Stimulated activated naive CD8-positive, alpha-beta T cell treated with anti-CD3 and anti-CD28 coated beads, Interleukin-15, Interleukin-2, amounts not matched to agents 100 ng/mL and 50 ng/mL, for 24 hours (primary cell): ENCODE measurements at regions not wholly inside any gene's neighbourhood (a gene's known extent, or its start where the extent isn't known, plus 50 kb on each side); places are given as distances from the start of the nearest gene placed in this dataset.

Experiments
- H3K27ac Mint-ChIP-seq: one replicate; pipeline ENCODE4 v1.8.0; 2021; ENCODE audit warnings: mild to moderate bottlenecking, mixed read lengths
- H3K27me3 Mint-ChIP-seq: one replicate; pipeline ENCODE4 v1.8.0; 2021; ENCODE audit warnings: mixed read lengths
- H3K36me3 Mint-ChIP-seq: one replicate; pipeline ENCODE4 v1.8.0; 2021; ENCODE audit warnings: low read depth, mixed read lengths
- H3K4me1 Mint-ChIP-seq: one replicate; pipeline ENCODE4 v1.8.0; 2021; ENCODE audit warnings: low read depth, mixed read lengths
- H3K4me3 Mint-ChIP-seq: one replicate; pipeline ENCODE4 v1.8.0; 2021; ENCODE audit warnings: mild to moderate bottlenecking, mixed read lengths
- H3K9me3 Mint-ChIP-seq: one replicate; pipeline ENCODE4 v1.8.0; 2021; ENCODE audit warnings: mixed read lengths

DNA sequence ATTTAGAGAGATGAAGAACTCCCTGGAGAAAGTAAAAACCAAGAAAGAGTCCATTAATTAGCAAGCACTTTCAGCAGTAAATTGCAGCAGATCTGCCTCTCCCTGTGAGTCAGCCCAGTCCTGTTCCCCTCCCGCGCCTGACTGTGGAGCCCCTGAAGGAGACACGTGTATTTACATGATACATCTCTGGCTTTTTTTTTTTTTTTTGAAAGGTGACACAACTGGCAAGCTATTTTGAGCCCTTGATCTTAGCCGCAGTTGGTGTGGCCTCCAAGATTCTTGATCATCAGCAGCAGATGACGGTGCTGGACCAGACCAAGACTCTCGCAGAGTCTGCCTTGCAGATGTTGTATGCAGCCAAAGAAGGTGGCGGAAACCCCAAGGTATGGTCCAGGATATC, 271.8 kb upstream of the TPM1 start:
- no peaks in the 10 kb centered on the region for H3K36me3 Mint-ChIP-seq
- no peak overlapping the region for H3K27ac Mint-ChIP-seq
- no peaks in the 10 kb centered on the region for H3K4me1 Mint-ChIP-seq
- no peaks in the 10 kb centered on the region for H3K9me3 Mint-ChIP-seq
- no peak overlapping the region for H3K4me3 Mint-ChIP-seq
- no peaks in the 10 kb centered on the region for H3K27me3 Mint-ChIP-seq

DNA sequence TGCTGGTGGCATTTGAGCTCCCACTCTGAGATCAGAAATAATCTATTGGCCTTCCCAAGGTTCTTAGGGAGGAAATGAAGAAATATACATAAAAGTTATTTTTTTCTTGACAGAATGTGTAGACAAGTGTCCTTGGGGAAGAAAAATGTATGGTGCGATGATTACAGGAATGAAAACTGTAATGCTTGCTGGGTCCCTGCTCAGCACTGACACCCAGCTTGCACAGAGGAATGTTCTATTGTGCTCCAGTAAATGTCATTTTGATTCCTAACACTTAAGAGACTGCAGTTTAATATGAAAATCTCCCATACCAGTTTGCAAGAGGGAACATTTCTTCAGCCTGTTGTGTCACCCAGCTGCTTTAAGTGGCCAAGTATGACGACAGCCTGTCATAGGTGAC, 271.3 kb upstream of the TPM1 start:
- no peaks in the 10 kb centered on the region for H3K4me1 Mint-ChIP-seq
- no peak overlapping the region for H3K4me3 Mint-ChIP-seq
- H3K36me3 Mint-ChIP-seq: no peaks in the 10 kb centered on the region
- no peaks in the 10 kb centered on the region for H3K9me3 Mint-ChIP-seq
- H3K27me3 Mint-ChIP-seq: no peaks in the 10 kb centered on the region
- no peak overlapping the region for H3K27ac Mint-ChIP-seq

DNA sequence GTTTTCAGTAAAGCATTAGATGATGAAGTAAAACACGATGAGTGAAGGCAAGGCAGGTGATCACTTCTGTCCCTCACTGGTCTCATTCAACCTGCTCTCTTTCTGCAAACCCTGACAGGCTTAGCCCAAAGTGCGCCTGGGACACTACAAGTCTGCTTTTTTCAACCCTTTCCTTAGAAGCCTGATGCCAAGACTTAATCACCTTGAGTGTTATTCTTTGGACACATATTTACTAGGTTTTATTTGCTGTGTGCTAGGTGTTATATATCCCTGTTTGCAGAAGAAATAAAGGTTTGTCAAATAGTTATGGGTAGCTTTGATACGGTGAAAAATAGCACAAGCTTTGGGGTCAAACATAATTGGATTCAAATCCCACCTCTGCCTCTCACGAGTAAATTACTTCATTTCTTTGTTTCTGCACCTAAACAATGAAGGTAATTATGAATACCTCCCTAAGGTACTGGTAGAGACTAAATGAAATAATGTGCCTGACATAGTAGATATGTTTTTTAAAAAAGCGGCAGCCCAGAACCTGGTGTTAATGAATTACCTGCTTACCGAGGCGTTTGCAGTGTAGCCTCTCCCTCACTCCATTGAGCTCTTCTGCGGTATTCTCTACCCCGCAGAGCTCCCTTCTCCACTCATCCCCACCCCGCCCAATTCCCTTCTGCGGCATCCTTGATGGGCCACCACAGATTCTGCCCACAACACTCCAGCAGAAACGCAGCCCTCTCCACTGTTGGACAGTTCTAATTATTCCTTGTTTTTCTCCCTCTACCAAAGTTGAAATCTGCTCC, 269.0 kb upstream of the TPM1 start:
- H3K4me1 Mint-ChIP-seq: no peaks in the 10 kb centered on the region
- H3K9me3 Mint-ChIP-seq: no peaks in the 10 kb centered on the region
- H3K4me3 Mint-ChIP-seq: no peak overlapping the region
- H3K27ac Mint-ChIP-seq: no peak overlapping the region
- H3K27me3 Mint-ChIP-seq: no peaks in the 10 kb centered on the region
- H3K36me3 Mint-ChIP-seq: no peaks in the 10 kb centered on the region

DNA sequence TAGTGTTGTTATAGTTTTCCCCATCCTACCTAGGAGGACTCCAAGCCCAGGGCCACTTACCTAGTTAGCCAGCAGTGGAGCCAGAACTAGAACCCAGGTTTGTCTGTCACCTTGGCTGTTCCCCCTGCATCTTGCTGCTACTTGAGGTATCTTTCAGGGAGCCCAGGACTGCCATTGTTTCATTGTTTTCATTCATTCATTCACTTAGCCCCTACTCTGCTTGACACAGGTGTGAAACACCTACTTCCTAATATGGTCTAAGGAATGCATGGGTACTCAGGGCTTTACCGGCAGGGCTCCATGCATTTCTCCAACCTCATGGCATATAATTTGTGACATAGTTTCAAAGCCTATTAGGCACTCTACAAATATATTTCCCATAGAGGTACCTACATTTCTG, 266.6 kb upstream of the TPM1 start:
- Mint-ChIP-seq H3K27me3 (no peaks in the 10 kb centered on the region), H3K27ac (no peak overlapping the region), H3K4me3 (no peak overlapping the region), H3K36me3 (no peaks in the 10 kb centered on the region), H3K4me1 (no peaks in the 10 kb centered on the region), H3K9me3 (no peaks in the 10 kb centered on the region)

DNA sequence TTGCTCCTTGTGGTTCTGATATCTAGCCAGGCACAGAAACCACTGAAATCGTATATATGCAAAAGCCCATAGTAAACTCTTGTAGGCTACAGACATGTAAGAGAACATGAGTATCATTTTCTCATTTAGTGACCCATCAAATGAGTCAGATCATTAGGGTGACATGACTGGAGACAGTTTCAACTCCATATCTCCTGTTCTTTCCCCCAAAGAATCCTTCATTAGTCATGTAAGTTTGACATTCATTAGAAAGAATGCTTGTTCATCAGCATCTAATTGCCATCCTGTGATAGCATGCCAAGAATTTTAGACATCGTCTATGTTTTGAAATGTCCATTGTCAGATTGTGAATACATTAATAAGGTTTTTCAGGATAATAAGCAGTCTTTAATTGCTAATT, 264.9 kb upstream of the TPM1 start:
- no peak overlapping the region for H3K4me3 Mint-ChIP-seq
- no peaks in the 10 kb centered on the region for H3K27me3 Mint-ChIP-seq
- H3K36me3 Mint-ChIP-seq: no peaks in the 10 kb centered on the region
- H3K27ac Mint-ChIP-seq: no peak overlapping the region
- H3K4me1 Mint-ChIP-seq: no peaks in the 10 kb centered on the region
- no peaks in the 10 kb centered on the region for H3K9me3 Mint-ChIP-seq

DNA sequence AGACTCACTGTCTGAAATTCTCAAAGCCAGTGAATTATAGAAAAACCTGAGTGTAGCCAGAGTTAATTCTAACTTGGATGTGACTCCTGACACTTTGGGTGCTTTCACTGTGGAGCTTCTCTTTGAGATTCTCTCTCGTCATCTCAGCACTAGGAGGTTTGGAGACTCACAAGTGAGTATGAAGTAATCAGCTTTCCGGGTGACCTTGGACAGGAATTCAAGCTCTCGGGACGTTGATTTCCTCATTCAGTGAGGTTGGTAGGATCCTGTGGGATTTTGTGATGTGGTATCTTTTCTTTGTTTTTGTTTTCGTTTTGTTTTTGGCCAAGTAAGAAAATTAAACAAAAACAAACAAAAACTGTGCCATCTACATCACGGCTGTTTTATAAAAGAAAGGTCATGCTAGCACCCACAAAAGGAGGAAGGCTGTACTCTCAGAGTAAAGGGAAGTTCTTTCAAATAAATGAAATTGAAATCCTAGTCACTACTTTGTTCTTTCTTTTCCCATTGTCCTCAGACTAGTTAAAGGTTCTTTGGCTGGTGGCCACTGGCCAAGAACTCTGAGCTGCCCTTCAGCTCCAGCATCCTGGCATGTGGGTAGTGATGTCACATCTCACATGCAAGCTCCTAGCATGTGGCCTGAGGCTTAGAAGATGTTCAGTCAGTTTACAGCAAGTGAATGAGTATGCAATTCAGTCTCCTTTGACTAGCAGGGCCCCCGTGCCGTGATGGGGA, 263.3 kb upstream of the TPM1 start:
- Mint-ChIP-seq H3K27me3 (no peaks in the 10 kb centered on the region), H3K9me3 (no peaks in the 10 kb centered on the region), H3K4me3 (no peak overlapping the region), H3K4me1 (no peaks in the 10 kb centered on the region), H3K27ac (no peak overlapping the region), H3K36me3 (no peaks in the 10 kb centered on the region)

DNA sequence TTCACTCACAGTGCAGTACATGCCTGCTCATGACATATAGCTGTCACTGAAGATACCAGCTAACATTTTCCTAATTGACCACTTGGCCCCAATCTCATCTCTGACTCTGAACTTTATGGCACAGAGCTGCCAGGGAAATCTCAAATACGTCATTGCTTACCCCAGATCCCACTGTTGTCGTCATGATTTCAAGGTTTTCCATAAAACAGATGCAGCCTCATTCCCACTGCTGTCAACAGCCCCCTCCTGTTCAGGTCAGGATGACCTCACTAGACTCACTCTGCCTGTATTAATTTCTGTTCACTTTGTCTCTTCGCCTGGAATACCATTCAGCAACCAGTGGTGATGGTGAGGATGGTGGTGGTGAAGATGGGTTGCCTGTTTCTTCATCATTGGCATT, 262.6 kb upstream of the TPM1 start:
- H3K4me1 Mint-ChIP-seq: no peaks in the 10 kb centered on the region
- no peak overlapping the region for H3K27ac Mint-ChIP-seq
- H3K36me3 Mint-ChIP-seq: no peaks in the 10 kb centered on the region
- H3K9me3 Mint-ChIP-seq: no peaks in the 10 kb centered on the region
- H3K4me3 Mint-ChIP-seq: no peak overlapping the region
- no peaks in the 10 kb centered on the region for H3K27me3 Mint-ChIP-seq

DNA sequence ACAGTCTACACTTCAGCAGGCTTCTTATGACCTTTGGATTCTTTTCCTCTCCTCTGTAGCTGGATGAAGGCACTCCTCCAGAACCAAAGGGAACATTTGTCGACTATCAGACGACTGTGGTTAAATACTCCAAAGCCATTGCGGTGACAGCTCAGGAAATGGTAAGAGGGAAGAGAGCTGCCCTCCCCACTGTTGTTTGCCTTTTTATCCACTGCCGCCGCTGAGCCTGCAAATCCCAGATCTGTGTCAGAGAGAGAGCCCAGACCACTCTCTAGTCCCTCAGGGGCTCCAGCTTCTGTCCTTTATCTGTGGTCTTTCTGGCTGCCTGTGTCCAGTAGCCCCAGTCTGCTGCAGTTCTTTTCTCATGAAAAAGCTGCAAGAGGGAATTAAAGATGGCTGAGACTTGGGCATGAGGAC, 261.5 kb upstream of the TPM1 start:
- Mint-ChIP-seq H3K27ac (no peak overlapping the region), H3K36me3 (no peaks in the 10 kb centered on the region), H3K9me3 (no peaks in the 10 kb centered on the region)

DNA sequence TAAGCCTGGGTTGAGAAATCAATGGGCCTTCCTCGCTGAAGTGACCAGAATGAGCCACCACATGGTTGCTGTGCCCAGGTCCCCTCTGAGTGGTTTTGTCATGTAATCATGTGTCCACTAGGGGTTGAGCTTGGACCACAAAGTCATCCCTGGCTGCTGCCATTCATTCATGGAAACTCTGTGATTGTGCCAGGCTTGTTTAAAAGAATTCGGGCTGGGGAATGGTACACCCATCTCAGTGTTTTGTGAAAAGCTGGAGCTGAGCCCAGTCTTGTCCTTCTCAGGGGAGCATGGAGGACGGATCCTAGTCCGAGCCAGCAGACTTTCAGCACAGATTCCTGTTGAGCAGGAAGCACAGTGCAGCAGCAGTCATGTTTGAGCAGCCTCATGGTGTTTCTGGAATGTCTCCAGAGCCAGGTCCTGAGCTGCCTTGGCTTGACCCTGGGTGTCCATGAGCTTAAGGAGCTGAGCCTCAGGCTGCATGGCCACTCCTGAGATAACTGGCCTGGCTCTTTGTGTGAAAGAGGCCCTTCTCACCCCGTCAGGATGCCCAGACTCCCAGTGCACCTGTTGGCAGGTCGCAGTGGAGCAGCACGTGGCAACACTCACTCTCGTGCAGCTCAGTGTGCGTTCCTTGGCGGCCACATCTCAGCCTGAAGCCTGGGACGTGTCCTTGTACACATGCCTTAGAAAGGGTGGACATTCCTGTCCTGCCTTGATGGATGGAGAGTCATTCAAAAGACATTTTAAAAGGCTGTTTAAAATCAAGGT, 260.3 kb upstream of the TPM1 start:
- Mint-ChIP-seq H3K36me3 (no peaks in the 10 kb centered on the region), H3K9me3 (no peaks in the 10 kb centered on the region), H3K27me3 (no peaks in the 10 kb centered on the region), H3K4me1 (no peaks in the 10 kb centered on the region), H3K27ac (no peak overlapping the region), H3K4me3 (no peak overlapping the region)

More for the DNA sequence above, 261.5 kb upstream of the TPM1 start:
- no peak overlapping the region for H3K4me3 Mint-ChIP-seq
- H3K4me1 Mint-ChIP-seq: no peaks in the 10 kb centered on the region
- H3K27me3 Mint-ChIP-seq: no peaks in the 10 kb centered on the region

DNA sequence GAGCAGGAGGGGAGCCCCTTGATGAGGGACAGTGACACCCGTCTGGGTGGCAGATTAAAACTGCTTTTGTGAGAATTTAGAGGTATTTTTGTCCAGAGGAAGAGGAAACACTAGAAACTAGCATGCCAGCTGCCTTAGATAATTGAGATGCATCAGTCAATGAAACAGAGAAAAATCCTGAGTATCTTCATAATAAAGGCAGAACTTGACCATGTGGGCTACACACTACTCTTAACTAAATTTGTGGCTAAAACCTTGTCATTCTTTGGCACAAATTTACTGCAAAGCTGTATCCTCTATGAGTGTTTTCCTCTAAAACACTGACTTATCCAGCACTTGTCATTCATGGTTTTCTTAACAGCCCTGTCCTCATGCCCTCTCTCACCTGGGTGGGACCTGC, 259.7 kb upstream of the TPM1 start:
- no peak overlapping the region for H3K4me3 Mint-ChIP-seq
- H3K27me3 Mint-ChIP-seq: no peaks in the 10 kb centered on the region
- no peaks in the 10 kb centered on the region for H3K4me1 Mint-ChIP-seq
- no peaks in the 10 kb centered on the region for H3K36me3 Mint-ChIP-seq
- no peaks in the 10 kb centered on the region for H3K9me3 Mint-ChIP-seq
- H3K27ac Mint-ChIP-seq: no peak overlapping the region

DNA sequence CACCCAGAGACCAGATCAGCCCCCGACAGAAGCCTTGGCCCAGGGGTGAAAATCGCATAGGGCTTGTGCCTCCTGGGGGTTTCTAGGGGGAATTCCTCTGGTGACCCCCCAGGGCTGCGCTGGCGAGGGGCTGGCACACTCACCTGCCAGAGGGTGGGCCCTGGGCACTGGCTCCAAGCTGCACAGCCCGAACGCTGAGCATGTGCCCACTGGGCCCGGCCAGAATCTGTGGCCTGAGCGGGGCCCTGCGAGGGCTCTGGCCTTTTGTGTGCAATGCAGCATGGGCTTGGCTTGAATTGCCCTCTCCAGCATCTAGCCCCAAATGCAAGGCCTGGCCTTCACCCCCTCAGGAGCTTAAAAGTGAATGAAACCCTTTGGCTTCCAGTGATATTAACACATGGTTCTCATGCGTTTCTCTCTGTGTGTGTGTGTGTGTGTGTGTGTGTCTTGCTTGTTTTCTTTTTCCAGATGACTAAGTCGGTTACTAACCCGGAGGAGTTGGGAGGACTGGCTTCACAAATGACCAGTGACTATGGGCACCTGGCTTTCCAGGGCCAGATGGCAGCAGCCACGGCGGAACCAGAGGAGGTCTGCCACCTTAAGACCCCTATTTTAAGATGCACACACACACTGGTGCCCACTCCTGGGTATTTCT, 259.1 kb upstream of the TPM1 start:
- Mint-ChIP-seq H3K4me1 (no peaks in the 10 kb centered on the region), H3K36me3 (no peaks in the 10 kb centered on the region), H3K4me3 (no peak overlapping the region), H3K27me3 (no peaks in the 10 kb centered on the region), H3K27ac (no peak overlapping the region), H3K9me3 (no peaks in the 10 kb centered on the region)

DNA sequence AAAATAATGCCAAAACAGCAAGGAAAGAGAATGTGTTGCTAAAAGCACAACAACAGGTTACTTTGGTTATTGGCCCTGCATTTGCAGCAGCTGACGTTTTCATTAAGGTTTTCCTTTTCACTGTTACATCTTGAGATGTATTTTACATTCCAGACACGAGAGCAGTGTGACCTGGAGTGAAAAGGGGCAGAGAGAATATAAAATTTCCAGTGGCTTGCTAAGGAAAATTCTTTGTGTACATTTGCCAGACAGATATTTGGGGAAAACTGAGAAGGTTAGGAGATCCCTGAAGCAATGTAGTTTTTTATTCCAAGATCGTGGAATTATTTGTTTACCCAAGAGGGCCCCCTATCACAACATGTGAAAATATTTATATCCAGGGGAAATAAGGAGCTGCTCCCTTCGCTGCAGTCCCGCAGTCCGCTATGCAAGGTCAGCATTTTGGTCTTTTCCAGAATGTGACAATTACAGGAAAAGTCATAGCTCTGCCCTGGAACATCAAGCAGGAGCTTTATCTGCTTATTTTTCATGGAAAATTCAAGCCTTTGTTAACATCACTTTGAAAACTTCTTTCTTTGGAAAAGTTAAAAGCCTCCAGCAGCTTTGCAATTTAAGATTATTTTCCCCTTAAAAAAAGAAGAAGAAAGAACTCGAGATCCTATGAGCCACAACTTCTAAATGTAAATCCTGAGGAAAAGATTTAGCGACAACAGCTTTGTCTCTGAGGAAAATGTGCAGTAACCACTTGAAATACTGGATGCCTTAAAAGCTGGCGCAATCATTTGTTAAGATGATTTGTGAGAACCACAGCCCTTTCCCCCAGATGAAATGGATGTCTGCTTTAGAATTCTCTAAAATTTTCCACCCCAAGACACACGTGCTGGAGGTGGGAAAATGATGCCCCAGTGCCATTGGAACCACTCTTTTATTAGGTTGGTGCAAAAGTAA, 256.4 kb upstream of the TPM1 start:
- no peaks in the 10 kb centered on the region for H3K9me3 Mint-ChIP-seq
- H3K27ac Mint-ChIP-seq: no peak overlapping the region
- no peak overlapping the region for H3K4me3 Mint-ChIP-seq
- peaks cover 6% of the 10 kb centered on the region for H3K27me3 Mint-ChIP-seq
- H3K36me3 Mint-ChIP-seq: no peaks in the 10 kb centered on the region
- H3K4me1 Mint-ChIP-seq: no peaks in the 10 kb centered on the region

DNA sequence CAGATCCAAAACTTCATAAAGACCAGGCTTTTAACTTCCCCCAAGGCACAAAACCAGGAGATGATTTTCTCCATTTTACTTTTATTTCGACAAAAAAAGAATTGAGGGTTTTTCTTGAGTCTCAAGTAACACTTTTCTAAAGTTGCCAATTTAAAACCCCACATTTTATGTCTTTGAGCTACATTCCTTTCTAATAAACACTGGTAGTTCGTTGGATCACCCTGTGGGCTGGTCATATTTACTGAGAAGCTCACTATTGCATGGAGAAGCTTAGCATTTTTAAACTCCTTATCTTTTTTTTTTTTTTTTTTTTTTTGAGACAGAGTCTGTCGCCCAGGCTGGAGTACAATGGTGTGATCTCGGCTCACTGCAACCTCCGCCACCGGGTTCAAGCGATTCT, 255.1 kb upstream of the TPM1 start:
- Mint-ChIP-seq H3K36me3 (no peaks in the 10 kb centered on the region), H3K9me3 (no peaks in the 10 kb centered on the region), H3K4me1 (no peaks in the 10 kb centered on the region), H3K4me3 (no peak overlapping the region), H3K27ac (no peak overlapping the region), H3K27me3 (peaks cover 6% of the 10 kb centered on the region)

DNA sequence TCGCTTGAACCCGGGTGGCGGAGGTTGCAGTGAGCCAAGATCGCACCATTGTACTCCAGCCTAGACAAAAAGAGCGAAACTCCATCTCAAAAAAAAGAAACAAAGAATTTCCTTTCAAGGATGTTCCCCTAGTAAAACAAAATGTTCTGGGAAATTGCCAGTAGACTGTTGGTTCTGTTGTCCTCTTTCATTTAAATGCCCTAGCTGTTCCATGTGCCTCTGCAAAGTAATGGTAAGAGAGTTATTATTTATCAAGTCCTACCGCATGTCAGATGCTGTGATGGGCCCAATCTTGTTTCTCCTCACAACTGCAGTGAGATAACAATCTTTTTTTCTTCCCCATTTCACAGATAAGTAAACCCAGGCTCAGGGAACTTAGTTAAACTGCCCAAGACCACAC, 254.3 kb upstream of the TPM1 start:
- Mint-ChIP-seq H3K27ac (no peak overlapping the region), H3K27me3 (peaks cover 6% of the 10 kb centered on the region), H3K36me3 (no peaks in the 10 kb centered on the region), H3K4me1 (no peaks in the 10 kb centered on the region), H3K4me3 (no peak overlapping the region), H3K9me3 (no peaks in the 10 kb centered on the region)
